ENCODE measurements at regions not wholly inside any gene's neighbourhood (a gene's known extent, or its start where the extent isn't known, plus 50 kb on each side); places are given as distances from the start of the nearest gene placed in this dataset.

GRCh38 chr3:19748782-19749447, 185.1 kb downstream of the EFHB start:
- DNase-seq (no peak), ATAC-seq (ENCODE audit: insufficient read depth, low FRiP score) (no peak)
- TF ChIP-seq, protein P1, sequence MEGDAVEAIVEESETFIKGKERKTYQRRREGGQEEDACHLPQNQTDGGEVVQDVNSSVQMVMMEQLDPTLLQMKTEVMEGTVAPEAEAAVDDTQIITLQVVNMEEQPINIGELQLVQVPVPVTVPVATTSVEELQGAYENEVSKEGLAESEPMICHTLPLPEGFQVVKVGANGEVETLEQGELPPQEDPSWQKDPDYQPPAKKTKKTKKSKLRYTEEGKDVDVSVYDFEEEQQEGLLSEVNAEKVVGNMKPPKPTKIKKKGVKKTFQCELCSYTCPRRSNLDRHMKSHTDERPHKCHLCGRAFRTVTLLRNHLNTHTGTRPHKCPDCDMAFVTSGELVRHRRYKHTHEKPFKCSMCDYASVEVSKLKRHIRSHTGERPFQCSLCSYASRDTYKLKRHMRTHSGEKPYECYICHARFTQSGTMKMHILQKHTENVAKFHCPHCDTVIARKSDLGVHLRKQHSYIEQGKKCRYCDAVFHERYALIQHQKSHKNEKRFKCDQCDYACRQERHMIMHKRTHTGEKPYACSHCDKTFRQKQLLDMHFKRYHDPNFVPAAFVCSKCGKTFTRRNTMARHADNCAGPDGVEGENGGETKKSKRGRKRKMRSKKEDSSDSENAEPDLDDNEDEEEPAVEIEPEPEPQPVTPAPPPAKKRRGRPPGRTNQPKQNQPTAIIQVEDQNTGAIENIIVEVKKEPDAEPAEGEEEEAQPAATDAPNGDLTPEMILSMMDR (IDR thresholded peaks at IDR 0.05; ENCODE audit: control extremely low read depth, extremely low read depth) = no peak
- Histone ChIP-seq H3K36me3 (ENCODE audit: control insufficient read depth in 4 of 4, insufficient read depth in 4 of 4, low read length in 4 of 4) (no peaks in the 10 kb centered on the region), H3K9ac (ENCODE audit: insufficient read depth in 1 of 2, low read length in 2 of 2) (no peak overlapping the region), H3K27ac (ENCODE audit: low read depth in 1 of 2, low read length in 1 of 2) (no peak overlapping the region), H3K4me3 (no peak overlapping the region), H3K4me1 (ENCODE audit: control insufficient read depth in 5 of 5, insufficient read depth in 5 of 5, low read length in 5 of 5) (no peaks in the 10 kb centered on the region), H3K27me3 (ENCODE audit: control insufficient read depth in 3 of 3, insufficient read depth in 3 of 3, low read length in 2 of 3) (peaks cover 0 to 4% (median 0%) of the 10 kb centered on the region in 3 donors), H3K9me3 (ENCODE audit: control insufficient read depth in 4 of 4, insufficient read depth in 3 of 4, low read length in 3 of 4) (peaks cover 0 to 6% (median 2%) of the 10 kb centered on the region in 4 donors)
- WGBS, 2 donors = 89 to 95% methylated on average over 17 of the region's 17 CpGs

GRCh38 chr3:19744047-19744446, 190.0 kb downstream of the EFHB start:
- TF ChIP-seq, protein P1 (IDR thresholded peaks at IDR 0.05; ENCODE audit: control extremely low read depth, extremely low read depth) = no peak
- Histone ChIP-seq H3K9me3 (ENCODE audit: control insufficient read depth in 4 of 4, insufficient read depth in 3 of 4, low read length in 3 of 4) (peaks cover 0 to 4% (median 0%) of the 10 kb centered on the region in 4 donors), H3K4me3 (no peak overlapping the region), H3K27ac (ENCODE audit: low read depth in 1 of 2, low read length in 1 of 2) (no peak overlapping the region), H3K36me3 (ENCODE audit: control insufficient read depth in 4 of 4, insufficient read depth in 4 of 4, low read length in 4 of 4) (no peaks in the 10 kb centered on the region), H3K27me3 (ENCODE audit: control insufficient read depth in 3 of 3, insufficient read depth in 3 of 3, low read length in 2 of 3) (peaks cover 0 to 2% (median 0%) of the 10 kb centered on the region in 3 donors), H3K4me1 (ENCODE audit: control insufficient read depth in 5 of 5, insufficient read depth in 5 of 5, low read length in 5 of 5) (peaks cover 0 to 10% (median 0%) of the 10 kb centered on the region in 5 donors), H3K9ac (ENCODE audit: insufficient read depth in 1 of 2, low read length in 2 of 2) (no peak overlapping the region)
- WGBS, 2 donors = 80% methylated on average over 3 of the region's 3 CpGs
- ATAC-seq (ENCODE audit: insufficient read depth, low FRiP score) (no peak), DNase-seq (no peak)

GRCh38 chr3:19742935-19743334, 191.1 kb downstream of the EFHB start:
- Histone ChIP-seq H3K9me3 (ENCODE audit: control insufficient read depth in 4 of 4, insufficient read depth in 3 of 4, low read length in 3 of 4) (peaks cover 0 to 5% (median 0%) of the 10 kb centered on the region in 4 donors), H3K4me3 (no peak overlapping the region), H3K9ac (ENCODE audit: insufficient read depth in 1 of 2, low read length in 2 of 2) (no peak overlapping the region), H3K27me3 (ENCODE audit: control insufficient read depth in 3 of 3, insufficient read depth in 3 of 3, low read length in 2 of 3) (no peaks in the 10 kb centered on the region), H3K27ac (ENCODE audit: low read depth in 1 of 2, low read length in 1 of 2) (no peak overlapping the region), H3K36me3 (ENCODE audit: control insufficient read depth in 4 of 4, insufficient read depth in 4 of 4, low read length in 4 of 4) (no peaks in the 10 kb centered on the region), H3K4me1 (ENCODE audit: control insufficient read depth in 5 of 5, insufficient read depth in 5 of 5, low read length in 5 of 5) (peaks cover 0 to 13% (median 0%) of the 10 kb centered on the region in 5 donors)
- TF ChIP-seq, protein P1 (IDR thresholded peaks at IDR 0.05; ENCODE audit: control extremely low read depth, extremely low read depth) = no peak
- no peak for DNase-seq
- no peak for ATAC-seq (ENCODE audit: insufficient read depth, low FRiP score)

DNA sequence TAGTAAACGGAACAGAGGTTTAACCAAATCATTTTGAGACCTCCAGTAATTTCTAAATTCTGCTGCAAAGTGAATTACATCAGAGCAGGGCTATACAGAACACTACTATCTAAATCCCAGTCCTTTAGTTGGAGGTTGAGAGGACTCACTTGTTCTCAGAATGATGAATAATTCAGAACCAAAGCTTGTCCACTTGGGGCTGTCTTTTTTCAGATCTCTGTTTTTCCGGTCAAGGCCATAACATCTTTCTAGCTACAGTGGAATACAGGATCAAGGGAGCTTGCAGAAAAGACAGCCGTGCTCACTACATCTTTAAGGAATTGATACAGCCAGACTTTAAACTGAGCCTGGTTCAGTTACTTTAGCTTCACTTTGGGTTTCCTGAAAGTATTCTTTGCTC, 194.5 kb downstream of the EFHB start:
- DNase-seq = no peak
- H3K4me3 ChIP-seq = no peak overlapping the region
- no peaks in the 10 kb centered on the region for H3K36me3 ChIP-seq (ENCODE audit: control insufficient read depth in 4 of 4, insufficient read depth in 4 of 4, low read length in 4 of 4)
- ATAC-seq (ENCODE audit: insufficient read depth, low FRiP score) = no peak
- H3K9me3 ChIP-seq (ENCODE audit: control insufficient read depth in 4 of 4, insufficient read depth in 3 of 4, low read length in 3 of 4) = peaks cover 0 to 4% (median 0%) of the 10 kb centered on the region in 4 donors
- TF ChIP-seq, protein P1 (IDR thresholded peaks at IDR 0.05; ENCODE audit: control extremely low read depth, extremely low read depth) = no peak
- no peak overlapping the region for H3K9ac ChIP-seq (ENCODE audit: insufficient read depth in 1 of 2, low read length in 2 of 2)
- WGBS, 2 donors = 87 to 88% methylated on average over 3 of the region's 3 CpGs
- H3K27me3 ChIP-seq (ENCODE audit: control insufficient read depth in 3 of 3, insufficient read depth in 3 of 3, low read length in 2 of 3) = no peaks in the 10 kb centered on the region
- H3K27ac ChIP-seq (ENCODE audit: low read depth in 1 of 2, low read length in 1 of 2) = no peak overlapping the region
- H3K4me1 ChIP-seq (ENCODE audit: control insufficient read depth in 5 of 5, insufficient read depth in 5 of 5, low read length in 5 of 5) = peaks cover 0 to 13% (median 0%) of the 10 kb centered on the region in 5 donors

All from lung (tissue), 11 donors.